Heart right ventricle (tissue), 16 donors: ENCODE measurements at regions not wholly inside any gene's neighbourhood (a gene's known extent, or its start where the extent isn't known, plus 50 kb on each side); places are given as distances from the start of the nearest gene placed in this dataset.

Source experiments
- ATAC-seq, 8 donors: fragments of 200-7000 bp; cut with Tn5 transposase; one replicate each; pipeline ENCODE4 v1.9.1; 2020; ENCODE audit warnings: mild to moderate bottlenecking in 8 of 8, moderate library complexity in 8 of 8, moderate number of reproducible peaks in 1 of 8
- DNase-seq, 2 donors: peaks; one replicate each; pipeline ENCODE4 v3.0.0-alpha.2; 2020
- H3K27ac ChIP-seq, 10 donors: fragments of 200-600 bp; sonication (generic) in 2 of 10; one replicate each; pipeline versions ENCODE4 v1.5.0 to v1.8.0; 2020 to 2022; ENCODE audit warnings: mild to moderate bottlenecking in 3 of 10
- H3K27me3 ChIP-seq, 7 donors: fragments of 200-600 bp; one replicate each; pipeline ENCODE4 v1.8.0; 2021 to 2022; ENCODE audit warnings: mild to moderate bottlenecking in 2 of 7
- H3K36me3 ChIP-seq, 9 donors: fragments of 200-600 bp; sonication (generic) in 1 of 9; one replicate each; pipeline versions ENCODE4 v1.5.0 to v1.8.0; 2020 to 2022; ENCODE audit warnings: mild to moderate bottlenecking in 2 of 9
- H3K4me1 ChIP-seq, 9 donors: fragments of 200-600 bp; sonication (generic) in 1 of 9; one replicate each; pipeline versions ENCODE4 v1.5.0 to v1.8.0; 2020 to 2022; ENCODE audit warnings: mild to moderate bottlenecking in 4 of 9
- H3K4me3 ChIP-seq, 10 donors: fragments of 200-600 bp; sonication (generic) in 2 of 10; one replicate each; pipeline versions ENCODE4 v1.5.0 to v1.8.0; 2020 to 2022; ENCODE audit warnings: mild to moderate bottlenecking in 7 of 10, moderate library complexity in 2 of 10
- H3K9me3 ChIP-seq, 11 donors: fragments of 200-600 bp in 10 of 11; sonication (generic) in 2 of 11; one replicate each; pipeline versions ENCODE4 v1.5.0 to v1.8.0; 2013 to 2022; ENCODE audit warnings: mild to moderate bottlenecking in 2 of 11, control low read depth in 1 of 11, moderate library complexity in 1 of 11
- CTCF ChIP-seq, 9 donors: fragments of 200-600 bp; sonication (generic) in 2 of 9; IDR thresholded peaks; one replicate each; pipeline versions ENCODE4 v1.5.0 to v1.8.0; 2021 to 2022; ENCODE audit warnings: antibody characterized with exemption in 9 of 9, mild to moderate bottlenecking in 5 of 9, moderate library complexity in 1 of 9
- WGBS, 2 donors: extraction: QIAGEN DNeasy Blood & Tissue Kit; methylation state at CpG; one replicate each; pipeline ENCODE4 v1.1.7; 2013; ENCODE audit warnings: inconsistent platforms in 1 of 2; 5-methylcytosine and 5-hydroxymethylcytosine counted together
- intact Hi-C, 10 donors: fragments of 100-400 bp; cut with DNase I; formaldehyde crosslinking; loops; one replicate each; pipeline versions ENCODE4 v1.11.1 to v1.14.2; 2022
- donor health status: Arrhythmogenic right ventricular cardiomyopathy.
- donor health status: ischemic (EF 13 %, LVEDD 7.1; RV severe dilation, severe dysfunction).
- donor health status: healthy with polysubstance abuse.
- donor health status: DM: no; HTN: yes; CAD: no.
- donor health status: DM: no; HTN: no; CAD: no.
- donor health status: ischemic (EF 25% LVEDD 6.9; RV normal size, moderate dysfunction).
- donor health status: ischemic (EF 25% LVEDD 5.7; RV mildly dilated, moderate dysfunction).
- donor health status: healthy.
- donor health status: DM: yes; HTN: yes; CAD: no.
- donor health status: Ischemic cardiomyopathy.
- donor health status: ischemic (EF 35%, LVEDD 5.7; RV mildly dilated, moderate dysfunction).
- donor health status: nonischemic (EF 11% LVEDD 7.7; RV severe dilation, severe dysfunction).
- donor health status: DM: yes; HTN: yes; CAD: no.
- donor health status: PGD.
- donor health status: ischemic (EF 29% LVEDD 5.4; RV normal size, mild dysfunction).
- donor health status: nonischemic (EF 23%, LVEDD 6.1; RV moderate dilation, normal function).

DNA sequence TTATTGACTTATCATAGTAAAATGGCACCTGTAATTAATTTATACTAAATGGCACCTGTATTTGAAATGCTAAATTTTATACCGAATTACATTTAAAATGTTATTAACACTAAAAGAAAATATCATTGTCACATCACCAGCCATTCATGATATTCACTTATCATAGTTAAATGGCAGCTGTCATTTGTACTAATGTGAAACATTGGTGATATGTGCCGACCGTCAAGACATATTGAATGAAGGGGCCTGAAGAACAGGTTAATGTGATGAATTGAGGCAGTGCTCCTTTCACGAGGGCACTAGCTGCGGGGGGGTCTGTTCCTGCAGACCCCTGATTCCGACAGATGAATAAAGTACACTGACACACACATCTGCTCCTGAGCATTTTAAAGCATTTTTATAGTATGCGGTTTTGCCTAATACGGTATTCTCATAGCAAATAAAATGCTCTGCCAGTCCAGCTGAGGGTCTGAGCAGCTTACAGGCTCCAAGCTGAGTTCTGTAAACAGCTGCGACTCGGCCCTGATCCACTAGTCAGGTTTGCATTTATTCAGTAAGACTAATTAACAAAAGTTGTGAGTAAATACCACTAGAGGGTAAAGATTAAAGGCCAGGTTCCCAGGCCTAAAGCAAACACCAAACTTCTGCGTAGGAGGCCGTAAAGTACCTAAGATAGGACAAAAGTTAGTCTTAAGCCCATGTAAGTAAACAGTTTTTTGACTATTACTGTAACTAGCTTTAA, 593.4 kb upstream of the NETO1 start:
- H3K36me3 ChIP-seq, result no peaks in the 10 kb centered on the region
- H3K4me1 ChIP-seq, result peaks cover 0 to 20% (median 9%) of the 10 kb centered on the region in 9 donors
- DNase-seq, result no peak
- intact Hi-C loops, result no loop called here
- ATAC-seq, result no peak
- no peak overlapping the region for H3K4me3 ChIP-seq
- peak overlapping the region in 4 of 10 donors; percentile 11 to 68 (median 45) for H3K27ac ChIP-seq
- WGBS, 2 donors, result 71 to 75% methylated on average over 12 of the region's 12 CpGs
- no peaks in the 10 kb centered on the region for H3K27me3 ChIP-seq
- no peaks in the 10 kb centered on the region for H3K9me3 ChIP-seq
- TF ChIP-seq CTCF (IDR thresholded peaks at IDR 0.05), result no peak

GRCh38 chr18:73458186-73458964, 590.6 kb upstream of the NETO1 start:
- peak overlapping the region in 5 of 10 donors; percentile 32 to 82 (median 62) for H3K27ac ChIP-seq

GRCh38 chr18:73456643-73457042, 588.9 kb upstream of the NETO1 start:
- intact Hi-C loops, result loop anchor here in 1 of 10 donors (5.0 kb wide), 1 partner anchor 236 kb away; no protein-coding TSS in a partner anchor
- Histone ChIP-seq H3K4me1 (peaks cover 0 to 10% (median 0%) of the 10 kb centered on the region in 9 donors), H3K36me3 (no peaks in the 10 kb centered on the region), H3K27me3 (no peaks in the 10 kb centered on the region), H3K4me3 (no peak overlapping the region), H3K9me3 (no peaks in the 10 kb centered on the region), H3K27ac (peak overlapping the region in 1 of 10 donors; percentile 79)
- no peak for DNase-seq
- no peak for TF ChIP-seq CTCF (IDR thresholded peaks at IDR 0.05)
- 82 to 83% methylated on average over 3 of the region's 3 CpGs for WGBS, 2 donors
- ATAC-seq, result no peak

More at GRCh38 chr18:73458186-73458964, 590.6 kb upstream of the NETO1 start:
- Histone ChIP-seq H3K9me3 (no peaks in the 10 kb centered on the region), H3K4me1 (peaks cover 0 to 20% (median 6%) of the 10 kb centered on the region in 9 donors), H3K36me3 (no peaks in the 10 kb centered on the region), H3K27me3 (no peaks in the 10 kb centered on the region), H3K4me3 (no peak overlapping the region)
- ATAC-seq (peak in 7 of 8 donors; percentile 40 to 85 (median 72)), DNase-seq (no peak)
- intact Hi-C loops, result loop anchor here in 1 of 10 donors (5.0 kb wide), 1 partner anchor 234 kb away; no protein-coding TSS in a partner anchor
- WGBS, 2 donors, result 32 to 52% methylated on average over 6 of the region's 6 CpGs
- no peak for TF ChIP-seq CTCF (IDR thresholded peaks at IDR 0.05)

GRCh38 chr18:73452866-73453265, 585.1 kb upstream of the NETO1 start:
- H3K27me3 ChIP-seq, result no peaks in the 10 kb centered on the region
- no peak for TF ChIP-seq CTCF (IDR thresholded peaks at IDR 0.05)
- no peaks in the 10 kb centered on the region for H3K36me3 ChIP-seq
- ATAC-seq (no peak), DNase-seq (no peak)
- no peak overlapping the region for H3K4me3 ChIP-seq
- no peak overlapping the region for H3K27ac ChIP-seq
- 89 to 92% methylated on average over 1 of the region's 1 CpG for WGBS, 2 donors
- H3K4me1 ChIP-seq, result no peaks in the 10 kb centered on the region
- H3K9me3 ChIP-seq, result peaks cover 0 to 19% (median 0%) of the 10 kb centered on the region in 11 donors
- intact Hi-C loops, result no loop called here
